Parathyroid adenoma (tissue), 2 donors: ENCODE measurements at regions not wholly inside any gene's neighbourhood (a gene's known extent, or its start where the extent isn't known, plus 50 kb on each side); places are given as distances from the start of the nearest gene placed in this dataset.
"Not testable (repeated sequence)": the region's sequence is repeated elsewhere in the genome, so short reads cannot be mapped to it uniquely, and the experiment has no call there.

Source experiments
- H2AFZ ChIP-seq: fragments of 300-600 bp; sonication (generic); one replicate; pipeline ENCODE4 v1.7.0; 2017; ENCODE audit warnings: antibody characterized with exemption, mild to moderate bottlenecking
- H3K27ac ChIP-seq: fragments of 300-600 bp; sonication (generic); one replicate; pipeline ENCODE4 v1.7.0; 2017
- H3K27me3 ChIP-seq: fragments of 300-600 bp; sonication (generic); one replicate; pipeline ENCODE4 v1.7.0; 2017; ENCODE audit warnings: low read length; ENCODE audit not compliant: control insufficient read depth, insufficient read depth
- H3K36me3 ChIP-seq: fragments of 300-600 bp; sonication (generic); one replicate; pipeline ENCODE4 v1.7.0; 2017; ENCODE audit warnings: low read length; ENCODE audit not compliant: control insufficient read depth, insufficient read depth
- H3K4me1 ChIP-seq: fragments of 300-600 bp; sonication (generic); one replicate; pipeline ENCODE4 v1.7.0; 2017; ENCODE audit warnings: control low read depth
- H3K4me2 ChIP-seq: fragments of 300-600 bp; sonication (generic); one replicate; pipeline ENCODE4 v1.7.0; 2017; ENCODE audit warnings: low read length
- H3K4me3 ChIP-seq: fragments of 300-600 bp; sonication (generic); one replicate; pipeline ENCODE4 v1.7.0; 2017; ENCODE audit warnings: low read depth, low read length
- H3K79me2 ChIP-seq: fragments of 300-600 bp; sonication (generic); one replicate; pipeline ENCODE4 v1.7.0; 2017; ENCODE audit warnings: control low read depth
- H3K9ac ChIP-seq: fragments of 300-600 bp; sonication (generic); one replicate; pipeline ENCODE4 v1.7.0; 2017; ENCODE audit warnings: mild to moderate bottlenecking
- H3K9me3 ChIP-seq: fragments of 300-600 bp; sonication (generic); one replicate; pipeline ENCODE4 v1.7.0; 2017; ENCODE audit warnings: low read length; ENCODE audit not compliant: control insufficient read depth
- CTCF ChIP-seq: fragments of 300-600 bp; sonication (generic); IDR thresholded peaks from one replicate; pipeline ENCODE4 v1.7.0; 2017; ENCODE audit warnings: antibody characterized with exemption, mild to moderate bottlenecking
- donor health status: primary hyperparathyroidism.

- H3K27me3 ChIP-seq = no peaks in the 10 kb centered on the region
- H3K4me2 ChIP-seq = no peak overlapping the region
- TF ChIP-seq CTCF = no peak
- H3K4me1 ChIP-seq = no peaks in the 10 kb centered on the region
- no peak overlapping the region for H3K9ac ChIP-seq
- no peaks in the 10 kb centered on the region for H3K79me2 ChIP-seq
- no peaks in the 10 kb centered on the region for H3K36me3 ChIP-seq
- no peaks in the 10 kb centered on the region for H3K9me3 ChIP-seq
- no peak overlapping the region for H3K4me3 ChIP-seq
- H2AFZ ChIP-seq = no peak overlapping the region
- H3K27ac ChIP-seq = no peak overlapping the region
Measured at GRCh38 chr2:58387701-58388100, 146.6 kb upstream of the FANCL start.

- H3K4me1 ChIP-seq = not testable (repeated sequence)
Measured at GRCh38 chr2:58386904-58387303, 145.8 kb upstream of the FANCL start.

DNA sequence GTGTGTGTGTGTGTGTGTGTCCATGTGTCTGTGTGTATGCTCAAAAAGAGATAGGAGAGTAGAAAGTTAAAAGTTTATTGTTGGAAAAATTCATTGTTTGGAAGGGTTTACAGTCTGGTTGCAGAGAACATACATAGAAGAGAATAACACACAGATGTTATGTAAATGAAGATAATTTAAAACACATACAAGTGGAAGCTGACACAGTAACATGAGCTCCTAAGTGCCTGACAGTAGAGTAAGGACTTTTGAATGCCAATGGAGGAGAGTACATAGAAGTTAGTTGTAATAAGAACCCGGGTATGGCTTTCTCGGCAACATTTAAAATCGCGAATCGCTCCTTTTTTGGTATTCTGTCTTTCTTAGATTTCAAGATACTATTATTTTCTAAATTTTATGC is 137.0 kb upstream of the FANCL start:
- H3K36me3 ChIP-seq = no peaks in the 10 kb centered on the region
- H3K4me3 ChIP-seq = no peak overlapping the region
- no peak overlapping the region for H3K4me2 ChIP-seq
- H3K9me3 ChIP-seq = no peaks in the 10 kb centered on the region
- no peaks in the 10 kb centered on the region for H3K4me1 ChIP-seq
- TF ChIP-seq CTCF = no peak
- no peak overlapping the region for H3K9ac ChIP-seq
- H3K27ac ChIP-seq = no peak overlapping the region
- H3K79me2 ChIP-seq = no peaks in the 10 kb centered on the region
- no peak overlapping the region for H2AFZ ChIP-seq
- no peaks in the 10 kb centered on the region for H3K27me3 ChIP-seq

More at GRCh38 chr2:58386904-58387303, 145.8 kb upstream of the FANCL start:
- H3K27me3 ChIP-seq, H3K36me3 ChIP-seq, H3K27ac ChIP-seq, H3K4me2 ChIP-seq, H3K79me2 ChIP-seq, H3K9ac ChIP-seq, H3K4me3 ChIP-seq, H3K9me3 ChIP-seq, H2AFZ ChIP-seq: not testable (repeated sequence)

DNA sequence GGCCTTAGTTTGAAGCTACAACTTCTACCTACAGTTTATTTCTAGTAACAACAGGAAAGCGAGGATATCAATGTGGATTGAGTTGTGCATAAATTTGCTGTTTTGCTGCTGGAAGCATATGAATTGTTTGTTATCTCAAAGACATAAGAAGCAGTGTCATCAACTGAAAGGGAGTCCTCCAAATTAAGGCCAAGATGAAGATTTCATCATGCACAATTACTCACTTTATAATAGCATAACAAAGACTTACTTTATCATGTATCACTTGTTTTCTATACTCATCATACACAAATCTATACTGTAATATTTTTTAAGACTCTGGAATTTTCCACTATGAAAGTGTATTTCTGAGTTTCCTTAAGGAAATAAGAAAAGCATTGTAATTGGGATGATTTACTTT is 136.1 kb upstream of the FANCL start:
- H3K9ac ChIP-seq = no peak overlapping the region
- no peak overlapping the region for H3K4me2 ChIP-seq
- no peaks in the 10 kb centered on the region for H3K4me1 ChIP-seq
- no peak overlapping the region for H2AFZ ChIP-seq
- H3K27me3 ChIP-seq = no peaks in the 10 kb centered on the region
- H3K27ac ChIP-seq = no peak overlapping the region
- no peaks in the 10 kb centered on the region for H3K36me3 ChIP-seq
- no peaks in the 10 kb centered on the region for H3K79me2 ChIP-seq
- TF ChIP-seq CTCF = no peak
- H3K4me3 ChIP-seq = no peak overlapping the region
- H3K9me3 ChIP-seq = no peaks in the 10 kb centered on the region

GRCh38 chr2:58376592-58376991 is 135.5 kb upstream of the FANCL start:
- Histone ChIP-seq H3K27ac (no peak overlapping the region), H2AFZ (no peak overlapping the region), H3K27me3 (no peaks in the 10 kb centered on the region), H3K9me3 (no peaks in the 10 kb centered on the region), H3K36me3 (no peaks in the 10 kb centered on the region), H3K9ac (no peak overlapping the region), H3K79me2 (no peaks in the 10 kb centered on the region), H3K4me1 (no peaks in the 10 kb centered on the region), H3K4me2 (no peak overlapping the region), H3K4me3 (no peak overlapping the region)
- TF ChIP-seq CTCF = no peak
